ENCODE measurements at regions not wholly inside any gene's neighbourhood (a gene's known extent, or its start where the extent isn't known, plus 50 kb on each side); places are given as distances from the start of the nearest gene placed in this dataset.

- no peak for TF ChIP-seq CTCF (IDR thresholded peaks at IDR 0.05)
- no peak for TF ChIP-seq POLR2AphosphoS5 (IDR thresholded peaks at IDR 0.05; ENCODE audit: low read depth, low read length)
- TF ChIP-seq REST (IDR thresholded peaks at IDR 0.05; ENCODE audit: insufficient read depth in 1 of 2, low read depth in 2 of 2, low read length in 1 of 2): no peak
- no peak for TF ChIP-seq SIN3A (IDR thresholded peaks at IDR 0.05; ENCODE audit: borderline replicate concordance, insufficient read depth, low read depth, low read length)
Observed at GRCh38 chr4:19496756-19497155, 754.9 kb upstream of the SLIT2 start.

All from Panc1 (cell line).